ENCODE measurements at regions not wholly inside any gene's neighbourhood (a gene's known extent, or its start where the extent isn't known, plus 50 kb on each side); places are given as distances from the start of the nearest gene placed in this dataset.

- TF ChIP-seq, protein P1, sequence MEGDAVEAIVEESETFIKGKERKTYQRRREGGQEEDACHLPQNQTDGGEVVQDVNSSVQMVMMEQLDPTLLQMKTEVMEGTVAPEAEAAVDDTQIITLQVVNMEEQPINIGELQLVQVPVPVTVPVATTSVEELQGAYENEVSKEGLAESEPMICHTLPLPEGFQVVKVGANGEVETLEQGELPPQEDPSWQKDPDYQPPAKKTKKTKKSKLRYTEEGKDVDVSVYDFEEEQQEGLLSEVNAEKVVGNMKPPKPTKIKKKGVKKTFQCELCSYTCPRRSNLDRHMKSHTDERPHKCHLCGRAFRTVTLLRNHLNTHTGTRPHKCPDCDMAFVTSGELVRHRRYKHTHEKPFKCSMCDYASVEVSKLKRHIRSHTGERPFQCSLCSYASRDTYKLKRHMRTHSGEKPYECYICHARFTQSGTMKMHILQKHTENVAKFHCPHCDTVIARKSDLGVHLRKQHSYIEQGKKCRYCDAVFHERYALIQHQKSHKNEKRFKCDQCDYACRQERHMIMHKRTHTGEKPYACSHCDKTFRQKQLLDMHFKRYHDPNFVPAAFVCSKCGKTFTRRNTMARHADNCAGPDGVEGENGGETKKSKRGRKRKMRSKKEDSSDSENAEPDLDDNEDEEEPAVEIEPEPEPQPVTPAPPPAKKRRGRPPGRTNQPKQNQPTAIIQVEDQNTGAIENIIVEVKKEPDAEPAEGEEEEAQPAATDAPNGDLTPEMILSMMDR (IDR thresholded peaks at IDR 0.05; ENCODE audit: insufficient read depth, low read depth, low read length): no peak
- TF ChIP-seq EZH2 (IDR thresholded peaks at IDR 0.05; ENCODE audit: insufficient read depth, low read length): no peak
Measured at GRCh38 chr12:30019366-30020140, 235.8 kb upstream of the TMTC1 start.
